AG10803 (cell line): ENCODE measurements at regions not wholly inside any gene's neighbourhood (a gene's known extent, or its start where the extent isn't known, plus 50 kb on each side); places are given as distances from the start of the nearest gene placed in this dataset.

Experiments
- DNase-seq: peaks from one replicate; pipeline ENCODE4 v3.0.0; 2010; ENCODE audit warnings: low read depth
- H3K4me3 ChIP-seq: 2 replicates; pipeline ENCODE4 v1.5.1; 2011; ENCODE audit warnings: mild to moderate bottlenecking, low read length, control low read depth
- CTCF ChIP-seq: conservative IDR thresholded peaks from 2 replicates; pipeline ENCODE4 v1.5.1; 2011; ENCODE audit warnings: mild to moderate bottlenecking, low read length, control low read depth, inconsistent platforms

- H3K4me3 ChIP-seq, result no peak overlapping the region
- DNase-seq, result no peak
- no peak for TF ChIP-seq CTCF
Observed at GRCh38 chr4:11910812-11911211, 482.1 kb upstream of the HS3ST1 start.

GRCh38 chr4:11908712-11909111 lies 480.0 kb upstream of the HS3ST1 start:
- TF ChIP-seq CTCF, result no peak
- no peak for DNase-seq
- H3K4me3 ChIP-seq, result no peak overlapping the region

- DNase-seq, result no peak
- TF ChIP-seq CTCF, result no peak
- H3K4me3 ChIP-seq, result no peak overlapping the region
Observed at GRCh38 chr4:11908205-11908604, 479.5 kb upstream of the HS3ST1 start.

GRCh38 chr4:11904846-11905739 lies 476.4 kb upstream of the HS3ST1 start:
- TF ChIP-seq CTCF, result no peak
- DNase-seq, result no peak
- no peak overlapping the region for H3K4me3 ChIP-seq

GRCh38 chr4:11904117-11904535 lies 475.4 kb upstream of the HS3ST1 start:
- DNase-seq, result no peak
- TF ChIP-seq CTCF, result no peak
- no peak overlapping the region for H3K4me3 ChIP-seq

- TF ChIP-seq CTCF, result no peak
- H3K4me3 ChIP-seq, result no peak overlapping the region
- no peak for DNase-seq
Observed at GRCh38 chr4:11901089-11901488, 472.4 kb upstream of the HS3ST1 start.

- TF ChIP-seq CTCF, result no peak
- DNase-seq, result no peak
- no peak overlapping the region for H3K4me3 ChIP-seq
Observed at GRCh38 chr4:11900359-11900758, 471.7 kb upstream of the HS3ST1 start.
